ENCODE measurements at regions not wholly inside any gene's neighbourhood (a gene's known extent, or its start where the extent isn't known, plus 50 kb on each side); places are given as distances from the start of the nearest gene placed in this dataset.
A peak's percentile ranks its signal among the peaks of the same experiment; 100 is the strongest.

DNA sequence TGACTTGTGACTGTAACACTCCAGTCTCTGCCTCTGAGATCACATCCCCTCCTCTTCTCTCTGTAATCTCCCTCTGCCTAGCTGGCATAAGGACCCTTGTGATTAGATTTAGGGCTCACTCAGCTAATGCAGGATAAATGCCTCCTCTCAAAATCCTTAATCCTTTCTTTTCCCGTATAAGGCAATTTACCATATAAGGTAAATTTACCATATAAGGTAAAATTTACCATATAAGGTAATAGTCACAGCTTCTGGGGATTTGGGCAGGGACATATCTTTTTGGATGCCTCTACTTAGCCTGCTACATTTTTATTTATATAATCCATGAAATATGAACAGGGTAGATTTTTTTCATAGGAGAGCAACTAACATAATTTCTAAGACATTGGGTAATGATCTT, 318.0 kb upstream of the PUM3 start:
- DNase-seq: no peak

DNA sequence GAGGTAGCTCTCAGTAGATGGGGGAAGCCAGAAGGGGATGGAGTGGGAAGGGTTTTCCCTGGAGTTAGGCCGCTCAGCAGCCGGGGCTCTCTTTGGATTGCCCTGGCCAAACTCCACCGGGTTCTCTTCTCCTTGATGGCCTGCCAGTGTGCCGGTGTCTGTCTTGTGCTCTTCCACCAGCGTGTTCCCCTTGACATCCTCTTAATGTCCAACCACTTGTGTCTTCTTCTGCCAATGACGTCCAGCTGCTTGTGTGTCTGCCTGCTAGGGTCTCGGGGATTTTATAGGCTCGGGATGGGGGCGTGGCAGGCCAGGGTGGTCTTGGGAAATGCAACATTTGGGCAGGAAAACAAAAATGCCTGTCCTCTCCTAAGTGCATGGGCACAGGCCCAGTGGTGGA, 313.1 kb upstream of the PUM3 start:
- no peak for DNase-seq

DNA sequence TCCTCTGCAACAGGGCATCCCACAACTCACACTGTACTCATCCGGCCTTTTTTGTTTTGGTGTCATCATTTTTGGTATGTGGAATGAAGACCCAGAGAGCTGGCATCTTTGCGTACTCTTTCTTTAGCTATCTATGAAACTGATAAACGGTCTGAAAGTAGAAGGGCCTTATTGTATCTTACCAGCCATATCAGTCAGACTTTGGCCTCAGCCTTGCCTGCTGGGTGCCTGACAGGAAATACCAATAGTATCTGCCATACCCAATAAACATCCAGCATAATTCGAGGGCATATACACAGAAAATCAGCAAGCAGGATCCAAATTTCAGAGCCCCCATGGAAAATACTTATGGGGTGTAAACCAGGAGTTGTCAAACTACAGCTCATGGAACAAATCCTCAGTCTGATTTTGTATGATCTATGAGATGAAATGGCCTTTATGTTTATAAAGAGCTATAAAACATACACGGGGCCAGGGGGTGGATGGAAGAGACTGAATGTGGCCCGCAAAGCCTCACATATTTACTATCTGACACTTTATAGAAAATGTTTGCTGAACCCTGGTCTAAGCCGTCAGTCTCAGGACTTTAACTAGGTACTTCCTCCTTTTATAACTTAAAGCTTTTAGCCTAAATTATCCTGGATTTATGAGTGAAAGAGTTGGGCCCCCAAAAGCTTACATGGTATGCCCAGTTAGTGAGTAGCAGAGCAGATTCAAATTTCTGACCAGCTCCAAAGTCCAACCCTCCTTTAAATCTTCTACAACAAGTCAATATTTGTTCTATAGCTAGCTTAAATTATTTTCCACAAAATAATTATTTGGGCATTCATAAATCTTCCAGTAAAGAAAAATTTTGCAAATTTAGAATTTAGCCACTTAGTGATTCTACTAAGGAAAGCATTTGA, 308.0 kb upstream of the PUM3 start:
- DNase-seq: no peak

DNA sequence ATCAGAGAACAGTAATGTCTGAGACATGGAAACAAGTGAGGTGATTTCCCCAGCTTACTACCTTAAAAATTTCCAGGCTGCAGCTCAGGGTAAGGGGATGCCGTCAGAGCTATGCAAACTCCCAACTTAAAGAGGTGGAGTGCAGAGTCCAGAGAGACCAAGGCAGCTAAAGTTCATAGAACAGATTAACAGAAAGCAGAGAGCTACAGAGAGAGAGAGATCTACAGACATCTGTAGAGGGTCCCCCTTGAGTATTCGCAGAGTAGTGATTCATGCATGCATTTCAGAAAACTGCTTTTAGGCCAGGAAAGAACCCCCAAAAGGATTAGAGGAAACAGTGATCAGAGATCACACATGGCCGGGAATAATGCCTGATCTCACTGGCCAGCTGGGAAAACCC, 306.2 kb upstream of the PUM3 start:
- DNase-seq: no peak

DNA sequence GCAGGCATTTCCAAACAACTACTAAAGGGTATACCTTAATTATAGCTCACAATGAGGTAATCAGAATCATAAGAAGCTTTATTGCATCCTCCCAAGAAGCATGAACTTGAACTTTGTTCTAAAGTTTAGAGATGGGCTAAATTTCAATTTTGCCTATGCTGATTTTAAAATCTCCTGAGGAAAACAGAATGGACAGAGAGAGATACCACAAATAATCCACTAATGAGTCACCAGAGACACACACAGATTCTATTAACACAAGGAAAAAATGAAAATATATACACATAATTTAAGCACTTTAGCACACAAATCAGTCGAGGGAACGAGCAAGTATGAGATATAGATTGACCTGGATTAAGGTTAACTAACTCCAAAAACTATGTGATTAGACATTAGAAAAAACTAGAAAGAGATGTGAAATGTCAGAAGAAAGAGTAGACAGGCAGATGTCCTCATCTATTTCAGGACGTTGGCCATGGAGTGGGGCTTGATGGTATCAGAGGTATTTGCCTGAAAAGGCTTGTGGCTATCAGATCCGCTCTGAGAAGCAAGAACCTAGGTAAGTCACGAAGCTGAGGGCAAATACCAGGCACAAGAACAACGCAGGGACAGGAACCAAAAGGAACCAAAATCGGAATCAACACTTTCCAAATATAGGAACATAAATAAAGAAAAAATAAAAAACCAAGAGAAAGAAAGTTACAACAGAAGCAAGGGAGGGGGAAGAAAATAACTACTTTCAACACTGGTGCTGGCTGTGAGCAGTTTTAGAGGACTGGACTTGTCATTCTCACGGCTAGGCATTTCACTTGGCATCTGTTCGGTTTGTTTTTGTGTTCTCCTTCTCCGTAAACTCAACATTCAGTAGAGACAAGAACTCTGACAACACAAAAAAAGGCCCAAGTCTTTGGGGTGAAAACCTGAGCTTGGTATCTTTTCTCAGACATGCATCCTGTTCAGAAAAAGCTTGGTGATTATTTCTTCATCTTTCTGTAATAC, 294.6 kb upstream of the PUM3 start:
- no peak for DNase-seq

DNA sequence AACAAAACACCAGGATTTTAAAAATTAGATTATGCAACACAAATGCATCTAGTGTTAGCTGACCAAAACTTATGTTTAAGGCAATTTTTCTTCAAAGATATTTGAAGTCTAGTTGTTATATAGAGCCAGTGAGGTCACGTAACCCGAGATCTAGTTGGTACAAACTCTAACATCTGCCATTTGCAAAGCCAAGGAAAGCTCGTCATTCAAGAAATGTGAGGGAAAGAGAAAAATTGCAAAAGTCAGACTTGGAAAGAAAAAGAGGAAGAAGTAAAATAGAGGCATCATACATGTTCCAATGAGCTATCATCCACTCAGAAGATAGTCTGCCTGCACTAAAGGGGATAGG, 293.4 kb upstream of the PUM3 start:
- peak in 1 of 2 donors; percentile 11 for DNase-seq

DNA sequence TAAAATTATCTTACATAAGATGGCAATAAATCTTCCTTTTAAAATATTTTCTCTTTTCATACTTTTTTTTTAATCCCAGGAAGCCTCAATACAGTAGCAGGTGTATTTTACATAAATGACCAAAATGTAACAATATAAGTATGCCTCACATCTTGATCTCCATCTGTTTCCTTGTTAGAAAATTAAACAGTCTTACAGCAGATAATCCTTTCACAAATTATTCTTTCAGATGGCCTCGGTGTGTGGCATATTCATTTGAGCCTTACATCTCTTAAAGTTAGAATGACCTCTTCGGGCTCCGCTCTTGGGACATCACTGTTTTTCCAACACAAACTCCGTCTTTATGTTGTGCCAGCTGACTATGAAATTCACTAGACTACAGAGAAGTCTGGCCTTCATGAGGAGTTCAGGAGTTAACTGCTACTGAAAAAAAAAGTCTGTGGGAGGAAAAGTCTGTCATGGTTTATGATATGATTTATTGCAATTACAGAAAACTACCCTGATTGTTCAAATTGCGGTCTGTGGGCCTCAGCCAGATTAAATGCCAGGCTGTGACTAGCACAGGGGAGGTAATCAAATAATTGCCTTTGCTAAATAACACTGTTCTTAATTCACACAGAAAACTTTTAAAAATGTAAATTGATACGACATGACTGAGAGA, 292.9 kb upstream of the PUM3 start:
- DNase-seq: no peak

DNA sequence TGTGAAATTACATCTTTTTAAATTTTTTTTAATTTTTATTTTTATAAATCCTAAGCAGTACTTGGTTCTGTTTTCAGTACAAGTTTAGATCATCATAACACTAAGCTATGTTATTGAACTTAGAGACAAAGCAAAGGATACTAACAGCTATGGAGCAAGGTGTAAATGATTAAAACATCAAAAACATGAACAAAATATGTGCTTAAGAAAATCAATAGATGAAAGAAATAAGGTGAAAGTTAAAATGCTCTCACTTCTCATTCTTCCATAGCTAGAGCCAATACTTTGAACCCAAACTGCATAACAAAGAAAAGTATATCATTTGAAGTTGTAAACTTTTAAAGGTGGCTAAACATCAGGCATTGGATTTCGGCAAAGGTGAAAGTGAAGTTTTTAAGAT, 292.3 kb upstream of the PUM3 start:
- no peak for DNase-seq

DNA sequence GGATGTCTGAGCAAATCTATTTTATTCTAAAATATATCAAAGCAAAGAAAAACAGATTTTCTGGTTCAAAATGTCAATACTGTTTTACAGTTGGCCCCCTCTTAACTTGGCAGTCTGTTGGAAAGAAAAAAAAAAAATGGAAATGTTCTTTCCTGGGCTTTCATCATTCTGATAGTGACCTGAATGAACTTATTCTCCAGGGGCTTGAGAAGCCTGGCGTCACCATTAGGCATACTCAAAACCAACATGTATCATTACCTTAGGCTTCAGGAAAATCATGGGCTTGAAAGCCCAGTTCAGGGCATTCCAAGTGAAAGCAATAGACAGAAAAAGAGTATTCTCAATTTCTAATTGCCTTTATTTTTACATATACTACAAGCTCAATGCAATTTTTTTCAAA, 283.7 kb upstream of the PUM3 start:
- DNase-seq: no peak

DNA sequence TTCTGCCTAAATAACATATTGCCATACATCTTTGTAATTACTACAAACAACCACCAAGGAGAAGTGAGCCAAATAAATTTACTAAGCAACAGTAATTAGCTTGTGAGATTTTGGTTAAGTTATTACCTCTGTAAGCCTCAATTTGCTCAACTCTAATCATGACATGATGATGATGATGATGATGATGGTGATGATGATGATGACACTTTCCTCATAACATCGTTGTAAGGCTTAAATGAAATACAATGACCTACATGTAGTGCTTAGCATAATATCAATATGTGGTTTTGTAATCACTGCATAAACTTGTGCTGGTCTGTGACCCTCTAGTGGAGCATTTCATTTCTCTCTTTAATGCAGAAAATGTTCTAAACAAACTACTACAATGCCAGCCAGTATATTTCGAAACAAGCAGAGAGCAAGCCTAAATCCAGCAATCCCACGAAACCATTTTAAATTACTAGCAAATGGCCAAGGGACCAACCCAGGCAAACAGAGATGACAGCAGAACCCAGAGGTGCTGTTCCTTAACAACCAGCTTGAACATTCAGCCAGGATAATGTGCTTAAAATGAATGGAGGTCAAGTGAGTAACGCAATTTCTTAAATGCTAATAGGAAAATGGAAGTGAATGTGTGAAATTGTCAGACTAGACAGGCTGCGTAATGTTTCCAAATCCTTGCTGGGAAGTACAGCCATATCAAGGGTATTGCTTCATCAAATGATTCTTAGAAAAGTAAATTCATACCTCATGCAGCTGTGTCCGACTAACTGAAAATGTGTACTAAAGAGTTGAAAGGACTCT, 281.9 kb upstream of the PUM3 start:
- DNase-seq: peak; percentile 77 to 89

DNA sequence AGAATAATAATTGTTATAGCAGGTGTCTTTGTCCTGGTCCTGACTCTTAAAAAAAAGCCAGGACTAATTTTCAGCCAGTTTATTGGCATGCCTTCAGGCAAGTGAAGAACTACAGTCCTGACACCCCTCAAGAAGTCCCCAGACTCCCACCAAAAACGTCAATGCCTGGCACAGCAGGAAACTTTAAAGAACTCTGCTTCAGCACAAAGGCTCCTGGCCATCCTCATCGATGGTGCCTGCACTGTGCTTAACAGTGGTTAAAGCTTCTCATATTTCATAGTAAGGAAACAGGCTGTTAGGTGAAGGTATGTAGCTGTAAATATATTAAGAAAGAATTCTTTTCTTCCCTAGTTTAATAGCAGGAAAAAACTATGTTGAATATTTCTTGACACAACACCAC, 280.1 kb upstream of the PUM3 start:
- DNase-seq: no peak

DNA sequence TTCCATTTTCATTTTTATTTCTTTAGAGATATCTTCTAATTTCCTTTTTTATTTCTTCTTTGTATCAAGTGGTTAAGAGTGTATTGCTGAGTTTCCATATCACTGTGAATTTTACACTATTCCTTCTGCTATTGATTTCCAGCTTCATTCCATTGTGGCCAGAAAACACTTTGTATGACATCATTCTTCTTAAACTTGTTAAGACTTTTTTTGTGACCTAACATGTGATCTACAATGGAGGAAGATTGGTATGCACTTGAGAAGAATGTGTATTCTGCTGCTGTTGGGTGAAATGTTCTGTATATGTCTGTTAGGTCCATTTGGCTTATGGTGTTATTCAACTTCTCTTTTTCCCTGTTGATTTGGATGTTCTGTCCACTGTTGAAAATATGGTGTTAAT, 274.2 kb upstream of the PUM3 start:
- DNase-seq: no peak

DNA sequence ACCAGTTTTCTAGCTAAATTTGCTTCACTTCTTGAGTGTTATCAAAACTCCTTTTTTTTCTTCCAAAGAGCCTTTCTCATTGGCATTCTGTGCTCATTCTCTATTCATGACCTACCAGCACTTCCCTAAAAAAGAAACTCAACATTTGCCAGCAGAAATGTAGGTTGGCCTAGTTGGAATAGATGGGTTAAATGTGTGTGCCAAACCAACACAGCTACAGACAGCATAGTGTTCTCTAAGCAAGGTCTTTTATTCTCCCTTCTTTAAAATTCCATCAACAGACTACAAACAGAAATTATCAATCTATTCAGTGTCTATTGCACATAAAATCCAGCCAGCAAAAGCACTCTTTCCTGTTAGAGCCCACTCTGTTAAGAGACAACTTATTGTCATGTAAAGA, 255.8 kb upstream of the PUM3 start:
- DNase-seq: no peak

DNA sequence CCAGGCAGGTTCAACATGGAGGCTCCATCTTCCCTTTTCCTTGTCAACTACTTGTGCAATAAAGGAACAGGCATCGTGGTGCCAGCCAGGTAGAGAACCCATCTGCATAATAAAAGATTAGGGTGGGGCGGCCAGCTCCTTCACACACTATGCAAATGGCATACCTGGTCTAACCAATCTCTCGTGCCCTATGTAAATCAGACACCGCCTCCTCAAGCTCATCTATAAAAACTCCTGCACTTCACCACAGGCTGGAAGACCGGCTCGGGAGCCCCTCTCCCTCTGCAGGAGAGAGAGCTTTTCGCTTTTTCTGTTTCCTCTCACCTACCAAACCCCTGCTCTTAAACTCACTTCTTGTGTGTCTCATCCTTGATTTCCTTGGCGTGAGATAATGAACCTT, 244.3 kb upstream of the PUM3 start:
- DNase-seq: no peak

DNA sequence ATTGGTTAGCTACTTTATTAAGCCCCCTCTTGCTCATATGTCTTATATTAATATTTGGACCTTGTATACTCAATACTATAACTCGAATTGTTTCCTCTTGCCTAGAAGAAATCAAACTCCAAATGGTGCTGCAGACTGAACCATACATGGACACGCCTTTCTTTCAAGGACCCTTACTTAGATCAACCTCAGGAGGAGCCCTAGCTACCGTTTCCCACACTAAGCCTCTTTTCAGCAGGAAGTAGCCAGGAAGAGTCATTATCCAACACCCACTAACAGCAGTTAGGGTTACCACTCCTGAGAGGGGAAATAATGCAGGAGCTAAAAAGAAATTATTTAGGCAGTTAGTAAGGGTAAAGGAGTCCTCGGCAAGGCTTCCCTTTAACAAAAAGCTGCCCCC, 243.8 kb upstream of the PUM3 start:
- no peak for DNase-seq

DNA sequence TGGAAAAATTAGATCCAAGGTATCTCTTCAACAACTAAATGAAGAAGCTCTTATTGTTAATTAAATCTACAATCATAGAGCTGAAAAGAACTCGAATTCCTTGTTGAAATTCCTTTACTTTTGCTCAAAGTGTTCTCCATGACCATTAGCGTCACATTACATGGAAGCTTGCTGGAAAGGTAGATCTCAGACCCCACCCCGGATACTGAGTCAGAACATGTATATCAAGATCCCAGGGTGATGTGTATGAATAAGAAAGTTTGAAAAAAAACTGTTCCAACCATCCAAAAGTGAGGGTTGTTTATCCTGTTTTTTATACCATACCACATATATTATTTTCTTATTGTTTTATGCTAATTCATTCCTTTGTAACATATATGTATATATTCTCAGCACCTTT, 237.1 kb upstream of the PUM3 start:
- no peak for DNase-seq

DNA sequence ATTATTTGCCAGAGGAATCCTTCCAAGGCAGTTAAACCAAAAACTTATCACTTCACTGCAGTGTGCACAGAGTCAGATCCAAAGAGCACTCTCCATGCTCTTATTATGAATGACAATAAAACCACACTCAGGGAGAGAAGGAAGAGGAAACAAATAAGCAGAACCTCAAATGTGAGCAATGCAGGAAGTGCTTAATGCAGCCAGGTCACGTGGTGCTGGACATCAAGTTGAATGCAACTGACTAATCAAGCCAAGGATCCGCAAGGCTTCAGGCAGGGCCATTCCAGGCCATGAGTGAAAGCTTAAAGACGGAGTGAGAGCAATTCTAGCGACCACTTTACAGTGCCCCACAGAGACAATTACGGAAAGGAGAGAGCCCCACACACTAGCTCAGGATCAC, 230.4 kb upstream of the PUM3 start:
- DNase-seq: peak in 1 of 2 donors; percentile 3

DNA sequence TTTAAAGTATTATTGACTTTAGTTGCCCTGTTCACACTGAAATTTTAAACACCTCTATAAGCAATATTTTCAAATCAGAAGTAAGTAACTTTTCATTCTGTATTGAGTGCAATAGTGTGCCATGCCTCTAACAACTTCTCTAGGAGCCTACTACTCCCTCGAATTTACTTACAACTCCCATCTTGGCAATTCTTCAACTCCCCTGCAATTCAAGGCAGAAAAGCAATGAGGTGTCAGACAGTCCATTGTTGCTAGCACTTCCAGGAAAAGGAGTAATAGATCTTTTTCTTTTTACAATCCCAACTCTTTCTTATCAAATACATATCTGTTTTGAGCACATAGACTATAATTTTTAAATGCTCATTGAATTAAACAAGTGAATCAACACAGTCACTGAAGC, 222.7 kb upstream of the PUM3 start:
- no peak for DNase-seq

DNA sequence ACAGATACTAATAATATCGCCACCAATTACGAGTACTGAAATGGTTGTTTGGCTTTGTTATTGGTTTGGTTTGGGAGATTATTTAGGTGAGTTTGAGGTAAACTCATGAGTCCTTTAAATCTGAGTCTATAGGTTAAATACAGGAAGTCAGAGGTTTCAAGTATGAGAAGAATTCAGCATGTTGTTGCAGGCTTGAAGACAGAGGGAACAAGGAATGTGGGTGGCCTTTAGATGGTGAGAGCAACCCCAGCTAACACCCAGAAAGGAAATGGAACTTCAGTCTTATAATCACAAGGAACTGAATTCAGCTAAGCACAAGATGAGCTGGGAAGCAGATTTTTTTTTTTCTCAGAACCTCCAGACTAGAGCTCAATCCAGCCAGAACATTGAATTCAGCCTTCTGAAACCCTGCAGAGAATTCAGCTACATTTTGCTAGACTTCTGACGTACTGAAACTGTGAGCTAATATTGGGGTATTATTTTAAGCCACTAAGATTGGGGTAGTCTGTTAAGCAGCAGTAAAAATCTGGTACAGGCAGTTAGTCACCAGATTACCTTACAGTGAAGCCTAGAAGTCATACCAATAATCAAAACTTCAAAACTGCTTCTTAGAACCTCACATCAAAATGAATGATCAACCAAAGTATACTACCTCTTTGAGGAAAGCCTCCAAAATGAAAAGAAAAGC, 216.0 kb upstream of the PUM3 start:
- DNase-seq: no peak

DNA sequence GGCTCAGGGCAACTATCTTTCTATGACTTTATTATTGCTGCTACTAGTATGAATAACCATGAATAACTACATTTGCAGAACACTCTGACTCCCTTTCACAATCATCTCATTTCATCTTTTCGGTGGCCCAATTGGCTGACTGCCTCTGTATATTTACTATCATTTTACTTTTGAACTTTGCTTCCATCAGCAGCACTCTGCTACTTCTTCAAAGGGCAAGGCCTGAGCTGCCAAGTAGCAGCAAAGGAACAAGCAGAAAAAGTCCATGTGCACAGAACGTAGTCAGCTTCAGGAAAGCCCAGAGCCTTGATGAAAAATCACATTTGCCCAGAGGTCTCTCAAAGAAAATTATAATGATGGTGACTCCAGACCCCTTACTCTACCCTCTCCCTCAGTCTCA, 214.5 kb upstream of the PUM3 start:
- DNase-seq: no peak

DNA sequence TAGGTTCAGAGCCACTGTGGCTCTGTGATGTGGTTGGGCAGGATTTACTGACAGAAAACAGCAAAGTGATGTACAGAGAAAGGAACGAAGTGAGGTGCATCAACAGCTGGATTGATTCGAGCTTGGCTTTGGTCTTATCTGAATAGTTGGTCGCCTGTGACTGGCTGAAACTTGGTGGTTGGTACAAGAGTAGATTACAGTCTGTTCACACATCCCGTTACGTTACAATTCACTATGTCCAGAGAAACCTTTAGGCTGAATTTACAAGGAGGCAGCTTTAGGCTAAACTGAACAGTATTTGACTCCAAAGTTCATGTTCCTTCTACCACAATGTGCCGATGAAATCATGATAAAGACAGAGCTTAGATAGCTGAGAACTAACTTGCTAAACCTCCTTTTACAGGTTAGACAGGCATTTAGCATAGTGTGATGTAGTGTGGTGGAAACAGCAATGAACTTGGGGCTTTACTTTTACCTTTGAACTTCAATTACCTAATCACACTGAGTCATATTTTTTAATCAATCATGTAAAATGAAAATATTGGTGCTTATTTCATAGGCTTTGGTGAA, 210.2 kb upstream of the PUM3 start:
- no peak for DNase-seq

DNA sequence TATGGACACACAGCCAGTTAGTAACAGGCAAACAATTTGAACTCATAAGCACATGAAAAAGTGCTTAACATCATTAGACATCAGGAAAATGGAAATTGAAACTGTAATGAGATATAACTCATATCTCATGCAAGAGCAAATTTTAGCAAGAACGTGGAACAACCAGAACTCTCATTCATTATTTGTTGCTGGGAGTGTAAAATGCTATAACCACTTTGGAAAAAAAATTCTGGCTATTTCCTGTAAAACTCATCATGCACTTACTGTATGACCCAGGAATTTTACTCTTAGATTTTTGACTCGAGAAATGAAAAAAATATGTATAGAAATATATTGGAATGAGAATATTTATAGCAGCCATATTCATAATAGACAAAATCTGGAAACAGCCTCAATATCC, 205.7 kb upstream of the PUM3 start:
- DNase-seq: no peak
